ENCODE measurements at regions not wholly inside any gene's neighbourhood (a gene's known extent, or its start where the extent isn't known, plus 50 kb on each side); places are given as distances from the start of the nearest gene placed in this dataset.

- Mint-ChIP-seq H3K27ac (no peak overlapping the region), H3K27me3 (no peaks in the 10 kb centered on the region), H3K36me3 (ENCODE audit: low read depth) (no peaks in the 10 kb centered on the region), H3K4me3 (no peak overlapping the region), H3K9me3 (no peaks in the 10 kb centered on the region), H3K4me1 (no peaks in the 10 kb centered on the region)
- intact Hi-C loops (cut with micrococcal nuclease): no loop called here
- ATAC-seq (ENCODE audit: low read depth): no peak
- POLR2A ChIA-PET: no interaction called here
- CTCF ChIA-PET: no interaction called here
- DNase-seq: no peak
- no peak for TF ChIP-seq CTCF (IDR thresholded peaks at IDR 0.05)
These were observed 50.8 kb upstream of the COL24A1 start for GRCh38 chr1:86207323-86207722.

Data from activated B cell treated with CpG ODN at 0.5 μM for 24 hours (primary cell).